Head of caudate nucleus (tissue), 42 donors: ENCODE measurements at regions not wholly inside any gene's neighbourhood (a gene's known extent, or its start where the extent isn't known, plus 50 kb on each side); places are given as distances from the start of the nearest gene placed in this dataset.
A peak's percentile ranks its signal among the peaks of the same experiment; 100 is the strongest.

ENCODE experiments used
- DNase-seq, 42 donors: peaks; one replicate each; pipeline versions ENCODE4 v3.0.0 to v3.0.0-alpha.2; 2020 to 2021; ENCODE audit warnings: mixed read lengths in 7 of 42
- intact Hi-C: fragments of 100-400 bp; cut with DNase I; formaldehyde crosslinking; loops from one replicate; pipeline ENCODE4 v1.15.0; 2022

GRCh38 chr22:49255741-49256318 is 571.8 kb downstream of the BRD1 start:
- intact Hi-C loops, result no loop called here

GRCh38 chr22:49255154-49255553 is 572.5 kb downstream of the BRD1 start:
- intact Hi-C loops, result no loop called here
- DNase-seq, result peak in 4 of 42 donors; percentile 1 to 15 (median 8)

More at GRCh38 chr22:49255741-49256318, 571.8 kb downstream of the BRD1 start:
- peak in 7 of 42 donors; percentile 4 to 16 (median 9) for DNase-seq

GRCh38 chr22:49253656-49254055 is 574.0 kb downstream of the BRD1 start:
- peak in 2 of 42 donors; percentile 1 to 3 for DNase-seq
- intact Hi-C loops, result no loop called here

- intact Hi-C loops, result no loop called here
- DNase-seq, result peak in 4 of 42 donors; percentile 2 to 12 (median 5)
Measured at GRCh38 chr22:49251371-49251770, 576.3 kb downstream of the BRD1 start.

GRCh38 chr22:49247194-49247924 is 580.3 kb downstream of the BRD1 start:
- peak in 4 of 42 donors; percentile 10 to 39 (median 32) for DNase-seq
- intact Hi-C loops, result no loop called here

- peak in 2 of 42 donors; percentile 19 to 32 for DNase-seq
- intact Hi-C loops, result no loop called here
Measured at GRCh38 chr22:49244466-49245420, 582.9 kb downstream of the BRD1 start.

GRCh38 chr22:49243965-49244364 is 583.7 kb downstream of the BRD1 start:
- intact Hi-C loops, result no loop called here
- peak in 2 of 42 donors; percentile 18 to 22 for DNase-seq

- no peak for DNase-seq
- intact Hi-C loops, result no loop called here
Measured at GRCh38 chr22:49243335-49243734, 584.3 kb downstream of the BRD1 start.

GRCh38 chr22:49242480-49242879 is 585.2 kb downstream of the BRD1 start:
- no peak for DNase-seq

GRCh38 chr22:49241174-49241851 is 586.4 kb downstream of the BRD1 start:
- DNase-seq, result peak in 5 of 42 donors; percentile 7 to 39 (median 15)
- intact Hi-C loops, result no loop called here

More at GRCh38 chr22:49242480-49242879, 585.2 kb downstream of the BRD1 start:
- intact Hi-C loops, result no loop called here

GRCh38 chr22:49240472-49240871 is 587.2 kb downstream of the BRD1 start:
- peak in 3 of 42 donors; percentile 11 to 35 (median 22) for DNase-seq
- intact Hi-C loops, result no loop called here

- intact Hi-C loops, result no loop called here
Measured at GRCh38 chr22:49240016-49240380, 587.7 kb downstream of the BRD1 start.

GRCh38 chr22:49239264-49240015 is 588.2 kb downstream of the BRD1 start:
- peak in 5 of 42 donors; percentile 10 to 34 (median 21) for DNase-seq
- intact Hi-C loops, result no loop called here

More at GRCh38 chr22:49240016-49240380, 587.7 kb downstream of the BRD1 start:
- peak in 2 of 42 donors; percentile 4 to 10 for DNase-seq

- DNase-seq, result peak in 5 of 42 donors; percentile 5 to 29 (median 19)
- intact Hi-C loops, result no loop called here
Measured at GRCh38 chr22:49238181-49239141, 589.2 kb downstream of the BRD1 start.

- peak in 2 of 42 donors; percentile 16 to 30 for DNase-seq
- intact Hi-C loops, result no loop called here
Measured at GRCh38 chr22:49237703-49238102, 590.0 kb downstream of the BRD1 start.

- intact Hi-C loops, result no loop called here
- no peak for DNase-seq
Measured at GRCh38 chr22:49237279-49237678, 590.4 kb downstream of the BRD1 start.

GRCh38 chr22:49236541-49237075 is 591.1 kb downstream of the BRD1 start:
- intact Hi-C loops, result no loop called here
- DNase-seq, result peak in 4 of 42 donors; percentile 14 to 26 (median 25)
